Aorta (tissue), 5 donors: ENCODE measurements at regions not wholly inside any gene's neighbourhood (a gene's known extent, or its start where the extent isn't known, plus 50 kb on each side); places are given as distances from the start of the nearest gene placed in this dataset.

Source experiments
- ATAC-seq: fragments of 200-7000 bp; cut with Tn5 transposase; one replicate; pipeline ENCODE4 v1.9.1; 2022; ENCODE audit warnings: moderate library complexity; ENCODE audit not compliant: low FRiP score
- DNase-seq, 2 donors: peaks; one replicate each; pipeline ENCODE4 v3.0.0-alpha.2; 2020
- H3K27ac ChIP-seq, 2 donors: one replicate each; pipeline ENCODE4 v1.5.1; 2013; ENCODE audit warnings: low read length in 2 of 2, mild to moderate bottlenecking in 2 of 2, moderate library complexity in 2 of 2, control low read depth in 1 of 2, inconsistent platforms in 1 of 2, low read depth in 1 of 2
- H3K27me3 ChIP-seq, 2 donors: one replicate each; pipeline ENCODE4 v1.6.1; 2013; ENCODE audit warnings: control low read depth in 1 of 2, low read length in 1 of 2, mild to moderate bottlenecking in 1 of 2, moderate library complexity in 1 of 2; ENCODE audit not compliant: insufficient read depth in 2 of 2, control insufficient read depth in 1 of 2
- H3K36me3 ChIP-seq, 2 donors: one replicate each; pipeline ENCODE4 v1.6.1; 2013; ENCODE audit warnings: control low read depth in 1 of 2, low read length in 1 of 2, mild to moderate bottlenecking in 1 of 2; ENCODE audit not compliant: insufficient read depth in 2 of 2, control insufficient read depth in 1 of 2
- H3K4me1 ChIP-seq, 2 donors: one replicate each; pipeline ENCODE4 v1.6.1; 2013; ENCODE audit warnings: low read length in 2 of 2, control low read depth in 1 of 2, mild to moderate bottlenecking in 1 of 2, moderate library complexity in 1 of 2; ENCODE audit not compliant: insufficient read depth in 2 of 2, control insufficient read depth in 1 of 2
- H3K4me3 ChIP-seq, 2 donors: one replicate each; pipeline ENCODE4 v1.5.1; 2013; ENCODE audit warnings: low read length in 2 of 2, control low read depth in 1 of 2, mild to moderate bottlenecking in 1 of 2
- H3K9me3 ChIP-seq: one replicate; pipeline ENCODE4 v1.6.1; 2013; ENCODE audit warnings: mild to moderate bottlenecking, low read length; ENCODE audit not compliant: control insufficient read depth
- WGBS, 2 donors: extraction: QIAGEN DNeasy Blood & Tissue Kit; methylation state at CpG; one replicate each; pipeline ENCODE4 v1.1.7; 2013; 5-methylcytosine and 5-hydroxymethylcytosine counted together
- intact Hi-C, 2 donors: fragments of 100-400 bp; cut with DNase I; formaldehyde crosslinking; loops; one replicate each; pipeline versions ENCODE4 v1.14.2 to v1.15.0; 2022
- donor health status: healthy with polysubstance abuse.
- donor health status: Bipolar disorder and iron deficiency.
- donor health status: DM: no; HTN: no; CAD: no.
- donor health status: DM: no; HTN: no; CAD: no.
- donor health status: DM: yes; HTN: yes; CAD: no.

DNA sequence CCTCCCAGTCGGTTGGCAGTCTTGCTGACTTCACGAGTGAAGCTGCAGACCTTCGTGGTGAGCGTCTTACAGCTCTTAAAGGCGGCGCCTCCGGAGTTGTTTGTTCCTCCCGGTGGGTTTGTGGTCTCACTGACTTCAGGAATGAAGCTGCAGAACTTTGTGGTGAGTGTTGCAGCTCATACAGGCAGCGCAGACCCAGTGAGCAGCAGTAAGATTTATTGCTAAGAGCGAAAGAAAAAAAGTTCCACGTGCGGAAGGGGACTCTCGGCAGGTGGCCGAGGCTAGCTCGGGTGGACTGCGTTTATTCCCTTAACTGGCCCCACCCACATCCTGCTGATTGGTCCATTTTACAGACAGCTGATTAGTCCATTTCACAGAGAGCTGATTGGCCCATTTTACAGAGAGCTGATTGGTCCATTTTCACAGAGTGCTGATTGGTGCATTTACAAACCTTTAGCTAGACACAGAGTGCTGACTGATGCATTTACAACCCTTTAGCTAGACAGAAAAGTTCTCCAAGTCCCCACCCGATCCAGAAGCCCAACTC, 240.3 kb downstream of the LRATD1 start:
- H3K4me3 ChIP-seq: no peak overlapping the region
- H3K27ac ChIP-seq: no peak overlapping the region
- H3K9me3 ChIP-seq: peaks cover 6% of the 10 kb centered on the region
- H3K4me1 ChIP-seq: no peaks in the 10 kb centered on the region
- H3K27me3 ChIP-seq: no peaks in the 10 kb centered on the region
- DNase-seq: no peak
- WGBS, 2 donors: 90 to 91% methylated on average over 17 of the region's 17 CpGs
- no peak for ATAC-seq
- no peaks in the 10 kb centered on the region for H3K36me3 ChIP-seq
- intact Hi-C loops: no loop called here

DNA sequence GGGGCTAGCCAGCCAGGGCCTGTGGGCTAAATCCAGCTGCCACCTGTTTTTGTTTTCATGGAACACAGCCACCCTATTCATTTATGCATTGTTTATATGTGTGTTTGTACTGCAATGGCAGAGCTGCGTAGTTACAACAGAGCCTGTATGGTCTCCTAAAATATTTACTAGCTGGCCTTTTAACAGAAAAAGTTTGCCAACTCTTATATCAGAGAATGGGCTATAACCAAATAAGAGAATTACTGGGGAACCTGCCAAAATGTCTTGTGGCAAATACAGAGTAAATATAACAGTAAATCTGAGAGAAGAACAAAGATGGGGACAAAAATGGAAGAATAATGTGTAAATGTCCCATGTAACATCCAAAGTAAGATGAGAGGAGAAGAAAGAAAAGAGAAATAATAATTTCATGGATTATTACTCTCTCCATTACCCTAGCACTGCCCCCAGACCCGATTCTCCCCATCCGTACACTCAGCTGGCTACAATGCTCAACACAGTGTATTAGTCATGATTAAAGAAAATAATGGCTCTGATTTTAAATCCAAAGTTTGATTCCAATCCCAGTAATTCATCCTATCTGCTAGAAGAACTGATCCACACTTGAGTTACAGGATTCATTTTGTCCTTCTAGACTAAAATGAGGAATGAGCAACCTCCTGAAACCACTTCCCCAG, 249.3 kb downstream of the LRATD1 start:
- DNase-seq (no peak), ATAC-seq (no peak)
- no peaks in the 10 kb centered on the region for H3K36me3 ChIP-seq
- H3K4me3 ChIP-seq: no peak overlapping the region
- no peaks in the 10 kb centered on the region for H3K27me3 ChIP-seq
- no peak overlapping the region for H3K27ac ChIP-seq
- WGBS, 2 donors: 0 to 3% methylated on average over 3 of the region's 3 CpGs
- intact Hi-C loops: no loop called here
- peaks cover 0 to 7% of the 10 kb centered on the region in 2 donors for H3K4me1 ChIP-seq
- peaks cover 1% of the 10 kb centered on the region for H3K9me3 ChIP-seq

DNA sequence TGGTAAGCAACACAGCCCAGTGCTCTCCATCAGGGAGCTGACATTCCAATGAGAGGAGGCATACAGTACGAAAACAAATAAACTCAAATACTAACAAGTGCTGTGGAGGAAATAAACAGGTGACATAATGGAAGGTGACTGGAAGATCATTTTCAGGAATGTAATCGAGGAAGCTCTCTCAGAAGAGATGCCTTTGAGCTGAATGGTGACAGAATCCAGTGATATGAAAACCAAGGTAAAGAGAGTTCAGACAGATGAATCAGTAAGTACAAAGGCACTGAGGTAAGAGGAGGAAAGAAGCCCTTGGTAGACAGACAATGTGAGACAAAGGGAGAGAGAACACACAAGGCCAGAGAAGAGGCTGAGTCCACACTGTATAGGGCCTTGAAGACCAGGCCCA, 252.1 kb downstream of the LRATD1 start:
- whole genome bisulfite sequencing, 2 donors: 83 to 91% methylated on average over 2 of the region's 2 CpGs
- no peaks in the 10 kb centered on the region for H3K36me3 ChIP-seq

DNA sequence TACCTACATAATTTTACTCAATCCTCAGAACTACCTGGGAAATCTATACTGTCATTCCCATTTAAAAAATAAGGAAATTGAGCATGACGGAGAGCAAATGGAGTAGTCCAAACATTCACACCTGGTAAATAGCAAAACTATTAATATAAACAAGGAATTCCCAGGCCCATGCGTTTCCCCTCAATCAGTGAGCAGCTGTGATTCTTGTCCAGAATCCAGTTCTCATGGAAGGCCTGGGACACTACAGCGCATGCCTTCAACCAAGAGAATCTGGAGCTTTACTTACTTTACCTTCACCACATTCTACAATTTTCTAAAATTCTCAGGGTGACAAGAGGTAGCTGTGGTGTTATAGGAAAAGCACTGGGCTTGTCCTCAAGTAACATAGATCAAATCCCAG, 259.0 kb downstream of the LRATD1 start:
- 68 to 71% methylated on average over 3 of the region's 3 CpGs for WGBS, 2 donors
- intact Hi-C loops: no loop called here
- H3K4me1 ChIP-seq: peaks cover 0 to 3% of the 10 kb centered on the region in 2 donors
- H3K27ac ChIP-seq: no peak overlapping the region
- DNase-seq (no peak), ATAC-seq (no peak)
- no peaks in the 10 kb centered on the region for H3K27me3 ChIP-seq
- H3K9me3 ChIP-seq: no peaks in the 10 kb centered on the region
- H3K4me3 ChIP-seq: no peak overlapping the region
- H3K36me3 ChIP-seq: no peaks in the 10 kb centered on the region

More for the DNA sequence above, 252.1 kb downstream of the LRATD1 start:
- Histone ChIP-seq H3K4me3 (no peak overlapping the region), H3K4me1 (peaks cover 0 to 10% of the 10 kb centered on the region in 2 donors), H3K9me3 (peaks cover 1% of the 10 kb centered on the region), H3K27ac (no peak overlapping the region), H3K27me3 (no peaks in the 10 kb centered on the region)
- ATAC-seq (no peak), DNase-seq (no peak)
- intact Hi-C loops: no loop called here

- Histone ChIP-seq H3K36me3 (no peaks in the 10 kb centered on the region), H3K27me3 (no peaks in the 10 kb centered on the region), H3K4me1 (no peaks in the 10 kb centered on the region), H3K9me3 (no peaks in the 10 kb centered on the region), H3K27ac (no peak overlapping the region), H3K4me3 (no peak overlapping the region)
- intact Hi-C loops: no loop called here
- ATAC-seq (no peak), DNase-seq (no peak)
- 91 to 95% methylated on average over 9 of the region's 9 CpGs for WGBS, 2 donors
Observed at GRCh38 chr2:14896330-14897030, 264.0 kb downstream of the LRATD1 start.

- WGBS, 2 donors: 88% methylated on average over 4 of the region's 4 CpGs
Observed at GRCh38 chr2:14899621-14900414, 267.3 kb downstream of the LRATD1 start.

DNA sequence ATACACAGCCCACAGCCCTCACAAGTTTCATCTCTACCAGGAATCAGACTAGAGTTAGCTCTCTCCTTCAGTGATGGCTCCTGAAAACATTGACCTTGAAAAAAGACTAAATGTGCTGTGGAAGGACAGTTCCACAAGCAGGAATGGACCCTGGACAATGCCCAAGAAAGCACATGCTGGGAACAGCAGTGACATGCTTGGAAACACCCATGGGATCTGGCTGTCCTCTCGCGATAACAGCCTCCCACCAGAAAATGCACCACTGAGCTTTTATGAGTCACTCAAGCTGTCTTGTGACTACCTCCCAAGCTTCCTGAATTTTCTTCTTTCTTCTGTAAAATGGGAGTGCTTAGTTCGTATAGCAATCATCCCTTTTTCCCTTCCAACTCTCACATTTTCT, 269.2 kb downstream of the LRATD1 start:
- 69% methylated on average over 3 of the region's 3 CpGs for WGBS, 2 donors
- no peak overlapping the region for H3K4me3 ChIP-seq
- H3K4me1 ChIP-seq: no peaks in the 10 kb centered on the region
- no peaks in the 10 kb centered on the region for H3K36me3 ChIP-seq
- no peaks in the 10 kb centered on the region for H3K27me3 ChIP-seq
- ATAC-seq (no peak), DNase-seq (no peak)
- H3K9me3 ChIP-seq: no peaks in the 10 kb centered on the region
- H3K27ac ChIP-seq: no peak overlapping the region
- intact Hi-C loops: no loop called here

More at GRCh38 chr2:14899621-14900414, 267.3 kb downstream of the LRATD1 start:
- H3K27me3 ChIP-seq: no peaks in the 10 kb centered on the region
- H3K27ac ChIP-seq: no peak overlapping the region
- H3K9me3 ChIP-seq: no peaks in the 10 kb centered on the region
- H3K36me3 ChIP-seq: no peaks in the 10 kb centered on the region
- DNase-seq (no peak), ATAC-seq (no peak)
- intact Hi-C loops: no loop called here
- no peaks in the 10 kb centered on the region for H3K4me1 ChIP-seq
- H3K4me3 ChIP-seq: no peak overlapping the region

- 35 to 36% methylated on average over 1 of the region's 1 CpG for WGBS, 2 donors
- no peaks in the 10 kb centered on the region for H3K27me3 ChIP-seq
- H3K4me3 ChIP-seq: no peak overlapping the region
- no peaks in the 10 kb centered on the region for H3K36me3 ChIP-seq
- no peak for DNase-seq
- no peak for ATAC-seq
- intact Hi-C loops: no loop called here
- H3K27ac ChIP-seq: no peak overlapping the region
- H3K4me1 ChIP-seq: no peaks in the 10 kb centered on the region
- H3K9me3 ChIP-seq: no peaks in the 10 kb centered on the region
Observed at GRCh38 chr2:14902953-14903352, 270.4 kb downstream of the LRATD1 start.
